ENCODE measurements at regions not wholly inside any gene's neighbourhood (a gene's known extent, or its start where the extent isn't known, plus 50 kb on each side); places are given as distances from the start of the nearest gene placed in this dataset.

DNA sequence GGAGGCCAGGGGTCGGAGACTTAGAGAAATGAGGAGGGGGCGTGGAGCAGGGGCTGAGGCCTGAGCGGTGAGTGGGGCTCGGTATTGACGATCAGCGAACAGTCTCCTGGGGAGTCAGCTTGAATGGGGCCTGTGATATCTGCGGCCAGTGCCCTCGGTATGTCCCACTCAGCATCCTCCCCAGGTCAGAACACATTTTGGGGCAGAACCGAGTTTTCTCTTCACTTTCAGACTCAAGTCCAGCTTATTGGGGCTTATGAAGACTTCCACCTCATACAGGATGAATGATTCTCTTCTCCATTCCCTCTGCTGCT is 82.6 kb downstream of the RRM2 start:
- no peaks in the 10 kb centered on the region for H3K9me3 ChIP-seq (replicated peaks; ENCODE audit: control insufficient read depth, insufficient read depth, low read length)
- H3K9me1 ChIP-seq (replicated peaks; ENCODE audit: control insufficient read depth, extremely low read depth, insufficient read depth, low read length), result no peaks in the 10 kb centered on the region
- no TSS peak for BruUV-seq (replicated peaks)

DNA sequence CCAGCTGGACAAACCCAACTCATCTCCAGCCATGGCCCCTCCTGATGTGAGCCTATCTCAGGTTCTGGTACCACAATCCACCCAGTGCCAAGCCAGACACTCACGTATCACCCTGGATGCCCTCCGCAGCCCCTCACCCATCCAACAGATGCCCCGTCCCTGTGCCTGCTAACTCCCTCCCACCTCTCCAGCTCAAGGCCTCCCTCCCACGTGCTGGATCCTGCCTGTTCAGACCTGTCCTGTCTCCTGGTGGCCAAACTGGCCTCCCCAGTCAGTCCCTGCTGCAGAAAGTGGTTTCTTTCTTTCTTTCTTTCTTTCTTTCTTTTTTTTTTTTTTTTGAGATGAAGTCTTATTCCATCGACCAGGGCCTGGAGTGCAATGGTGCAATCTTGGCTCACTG is 86.2 kb downstream of the RRM2 start:
- BruUV-seq (replicated peaks), result no TSS peak
- no peak for FAIRE-seq

More for the DNA sequence above, 82.6 kb downstream of the RRM2 start:
- DNase-seq (ENCODE audit: low read depth, low spot score), result no peak
- no peak overlapping the region for H3K4me3 ChIP-seq (replicated peaks in 1 of 3; ENCODE audit: insufficient read depth in 1 of 3, low read depth in 1 of 3, low read length in 3 of 3)
- intact Hi-C loops (cut with micrococcal nuclease) (no loop called here), dilution Hi-C loops (cut with MboI; ENCODE audit: extremely low pct_ligation_motif_present, low sequenced_read_pairs) (no loop called here)
- H3K27me3 ChIP-seq (ENCODE audit: control insufficient read depth in 2 of 2, insufficient read depth in 2 of 2, low read length in 2 of 2), result no peaks in the 10 kb centered on the region
- H4K20me1 ChIP-seq (replicated peaks; ENCODE audit: control insufficient read depth, extremely low read depth, insufficient read depth, low read length), result no peaks in the 10 kb centered on the region
- POLR2A ChIA-PET, result no interaction called here
- CTCF ChIA-PET, result no interaction called here
- H3K4me1 ChIP-seq (ENCODE audit: control insufficient read depth, extremely low read depth, insufficient read depth, low read length), result no peaks in the 10 kb centered on the region
- no peak for FAIRE-seq
- no peak overlapping the region for H2AFZ ChIP-seq (ENCODE audit: low read depth, low read length)
- no peak for TF ChIP-seq POLR2A (IDR thresholded peaks at IDR 0.05; ENCODE audit: low read depth, low read length)
- no peak for TF ChIP-seq FOS (IDR thresholded peaks at IDR 0.05; ENCODE audit: borderline replicate concordance, insufficient read depth, low read length)
- TF ChIP-seq, protein P1, sequence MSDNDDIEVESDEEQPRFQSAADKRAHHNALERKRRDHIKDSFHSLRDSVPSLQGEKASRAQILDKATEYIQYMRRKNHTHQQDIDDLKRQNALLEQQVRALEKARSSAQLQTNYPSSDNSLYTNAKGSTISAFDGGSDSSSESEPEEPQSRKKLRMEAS (IDR thresholded peaks at IDR 0.05; ENCODE audit: insufficient read depth, insufficient read length), result no peak
- H3K79me2 ChIP-seq (ENCODE audit: control insufficient read depth, insufficient read depth, low read length), result no peaks in the 10 kb centered on the region
- H3K36me3 ChIP-seq (ENCODE audit: control insufficient read depth in 2 of 2, extremely low read depth in 1 of 2, insufficient read depth in 2 of 2, low read length in 2 of 2), result no peaks in the 10 kb centered on the region
- H3K9ac ChIP-seq (replicated peaks; ENCODE audit: extremely low read depth, insufficient read depth, low read length), result no peak overlapping the region
- H3K4me2 ChIP-seq (ENCODE audit: insufficient read depth, low read length), result no peak overlapping the region
- H3K27ac ChIP-seq (ENCODE audit: insufficient read depth, low read depth, low read length), result no peak overlapping the region

More for the DNA sequence above, 86.2 kb downstream of the RRM2 start:
- Histone ChIP-seq H2AFZ (ENCODE audit: low read depth, low read length) (no peak overlapping the region), H3K79me2 (ENCODE audit: control insufficient read depth, insufficient read depth, low read length) (no peaks in the 10 kb centered on the region), H3K9ac (replicated peaks; ENCODE audit: extremely low read depth, insufficient read depth, low read length) (no peak overlapping the region), H3K4me1 (ENCODE audit: control insufficient read depth, extremely low read depth, insufficient read depth, low read length) (no peaks in the 10 kb centered on the region), H4K20me1 (replicated peaks; ENCODE audit: control insufficient read depth, extremely low read depth, insufficient read depth, low read length) (no peaks in the 10 kb centered on the region), H3K27ac (ENCODE audit: insufficient read depth, low read depth, low read length) (no peak overlapping the region), H3K9me3 (replicated peaks; ENCODE audit: control insufficient read depth, insufficient read depth, low read length) (no peaks in the 10 kb centered on the region), H3K4me2 (ENCODE audit: insufficient read depth, low read length) (no peak overlapping the region), H3K36me3 (ENCODE audit: control insufficient read depth in 2 of 2, extremely low read depth in 1 of 2, insufficient read depth in 2 of 2, low read length in 2 of 2) (no peaks in the 10 kb centered on the region), H3K9me1 (replicated peaks; ENCODE audit: control insufficient read depth, extremely low read depth, insufficient read depth, low read length) (no peaks in the 10 kb centered on the region), H3K4me3 (replicated peaks in 1 of 3; ENCODE audit: insufficient read depth in 1 of 3, low read depth in 1 of 3, low read length in 3 of 3) (no peak overlapping the region), H3K27me3 (ENCODE audit: control insufficient read depth in 2 of 2, insufficient read depth in 2 of 2, low read length in 2 of 2) (no peaks in the 10 kb centered on the region)
- TF ChIP-seq, protein P1 (IDR thresholded peaks at IDR 0.05; ENCODE audit: insufficient read depth, insufficient read length), result no peak
- TF ChIP-seq, protein P2, sequence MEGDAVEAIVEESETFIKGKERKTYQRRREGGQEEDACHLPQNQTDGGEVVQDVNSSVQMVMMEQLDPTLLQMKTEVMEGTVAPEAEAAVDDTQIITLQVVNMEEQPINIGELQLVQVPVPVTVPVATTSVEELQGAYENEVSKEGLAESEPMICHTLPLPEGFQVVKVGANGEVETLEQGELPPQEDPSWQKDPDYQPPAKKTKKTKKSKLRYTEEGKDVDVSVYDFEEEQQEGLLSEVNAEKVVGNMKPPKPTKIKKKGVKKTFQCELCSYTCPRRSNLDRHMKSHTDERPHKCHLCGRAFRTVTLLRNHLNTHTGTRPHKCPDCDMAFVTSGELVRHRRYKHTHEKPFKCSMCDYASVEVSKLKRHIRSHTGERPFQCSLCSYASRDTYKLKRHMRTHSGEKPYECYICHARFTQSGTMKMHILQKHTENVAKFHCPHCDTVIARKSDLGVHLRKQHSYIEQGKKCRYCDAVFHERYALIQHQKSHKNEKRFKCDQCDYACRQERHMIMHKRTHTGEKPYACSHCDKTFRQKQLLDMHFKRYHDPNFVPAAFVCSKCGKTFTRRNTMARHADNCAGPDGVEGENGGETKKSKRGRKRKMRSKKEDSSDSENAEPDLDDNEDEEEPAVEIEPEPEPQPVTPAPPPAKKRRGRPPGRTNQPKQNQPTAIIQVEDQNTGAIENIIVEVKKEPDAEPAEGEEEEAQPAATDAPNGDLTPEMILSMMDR (IDR thresholded peaks at IDR 0.05; ENCODE audit: extremely low read depth in 1 of 2, insufficient read depth in 1 of 2, low read depth in 1 of 2, low read length in 2 of 2), result no peak
- no peak for TF ChIP-seq FOS (IDR thresholded peaks at IDR 0.05; ENCODE audit: borderline replicate concordance, insufficient read depth, low read length)
- TF ChIP-seq POLR2A (IDR thresholded peaks at IDR 0.05; ENCODE audit: low read depth, low read length), result no peak
- TF ChIP-seq GATA2 (IDR thresholded peaks at IDR 0.05; ENCODE audit: insufficient read depth, insufficient read length, low read depth, low read length), result no peak
- dilution Hi-C loops (cut with MboI; ENCODE audit: extremely low pct_ligation_motif_present, low sequenced_read_pairs) (no loop called here), intact Hi-C loops (cut with micrococcal nuclease) (no loop called here)
- POLR2A ChIA-PET, result no interaction called here
- no peak for DNase-seq (ENCODE audit: low read depth, low spot score)
- CTCF ChIA-PET, result interaction anchor here (1.6 kb wide), 1 partner anchor 10 kb away, joined by 3 read pairs; no protein-coding TSS in a partner anchor

Data from endothelial cell of umbilical vein (primary cell).